H9 (cell line): ENCODE measurements at regions not wholly inside any gene's neighbourhood (a gene's known extent, or its start where the extent isn't known, plus 50 kb on each side); places are given as distances from the start of the nearest gene placed in this dataset.

Source experiments
- DNase-seq: peaks from one replicate; pipeline ENCODE4 v3.0.0-alpha.2; 2017
- H2AFZ ChIP-seq: one replicate; pipeline ENCODE4 v1.6.1; 2013; ENCODE audit warnings: mild to moderate bottlenecking, low read length, control low read depth, moderate library complexity
- H2AK5ac ChIP-seq: 2 replicates; pipeline ENCODE4 v1.6.1; 2013; ENCODE audit warnings: low read length, control low read depth, mixed read lengths; ENCODE audit not compliant: insufficient read length
- H2BK120ac ChIP-seq: one replicate; pipeline ENCODE4 v1.6.1; 2013; ENCODE audit warnings: low read depth, mild to moderate bottlenecking, low read length, control low read depth, inconsistent platforms; ENCODE audit not compliant: poor library complexity, severe bottlenecking
- H2BK12ac ChIP-seq: 2 replicates; pipeline ENCODE4 v1.6.1; 2013; ENCODE audit warnings: low read length, control low read depth, mixed read lengths, low read depth; ENCODE audit not compliant: insufficient read length
- H2BK15ac ChIP-seq: 2 replicates; pipeline ENCODE4 v1.6.1; 2013; ENCODE audit warnings: low read depth, low read length, control low read depth
- H2BK20ac ChIP-seq: one replicate; pipeline ENCODE4 v1.6.1; 2013; ENCODE audit warnings: low read depth, mild to moderate bottlenecking, low read length, control low read depth, inconsistent platforms; ENCODE audit not compliant: poor library complexity, severe bottlenecking
- H2BK5ac ChIP-seq: 2 replicates; pipeline ENCODE4 v1.6.1; 2013; ENCODE audit warnings: low read length, control low read depth, mixed read lengths; ENCODE audit not compliant: insufficient read length
- H3K14ac ChIP-seq: 2 replicates; pipeline ENCODE4 v1.6.1; 2013; ENCODE audit warnings: low read length, control low read depth; ENCODE audit not compliant: insufficient read depth
- H3K18ac ChIP-seq: 2 replicates; pipeline ENCODE4 v1.6.1; 2013; ENCODE audit warnings: low read depth, mild to moderate bottlenecking, mixed read lengths, low read length, control low read depth; ENCODE audit not compliant: insufficient read length
- H3K23ac ChIP-seq: 2 replicates; pipeline ENCODE4 v1.6.1; 2013; ENCODE audit warnings: low read length, control low read depth, mixed read lengths, low read depth; ENCODE audit not compliant: insufficient read length
- H3K23me2 ChIP-seq: 2 replicates; pipeline ENCODE4 v1.6.1; 2013; ENCODE audit warnings: low read depth, mild to moderate bottlenecking, mixed read lengths, low read length, control low read depth; ENCODE audit not compliant: insufficient read length, poor library complexity, severe bottlenecking
- H3K27ac ChIP-seq: 2 replicates; pipeline ENCODE4 v1.5.1; 2013; ENCODE audit warnings: low read length, control low read depth, mixed read lengths, low read depth; ENCODE audit not compliant: insufficient read length
- H3K27me3 ChIP-seq: 2 replicates; pipeline ENCODE4 v1.6.1; 2013; ENCODE audit warnings: low read length, control low read depth, inconsistent platforms; ENCODE audit not compliant: insufficient read depth
- H3K4ac ChIP-seq: 2 replicates; pipeline ENCODE4 v1.6.1; 2013; ENCODE audit warnings: low read depth, mild to moderate bottlenecking, control low read depth, inconsistent platforms, low read length, moderate library complexity
- H3K4me1 ChIP-seq: 2 replicates; pipeline ENCODE4 v1.6.1; 2013; ENCODE audit warnings: low read length, control low read depth, inconsistent platforms; ENCODE audit not compliant: insufficient read depth
- H3K4me2 ChIP-seq: 2 replicates; pipeline ENCODE4 v1.6.1; 2013; ENCODE audit warnings: low read length, control low read depth, mixed read lengths; ENCODE audit not compliant: insufficient read length, insufficient read depth
- H3K56ac ChIP-seq: 2 replicates; pipeline ENCODE4 v1.6.1; 2013; ENCODE audit warnings: low read depth, mild to moderate bottlenecking, mixed read lengths, low read length, control low read depth; ENCODE audit not compliant: insufficient read length
- H3K79me1 ChIP-seq: 2 replicates; pipeline ENCODE4 v1.6.1; 2013; ENCODE audit warnings: low read depth, mild to moderate bottlenecking, moderate library complexity, low read length, control low read depth, inconsistent platforms; ENCODE audit not compliant: insufficient read depth, poor library complexity, severe bottlenecking
- H3K79me2 ChIP-seq: 2 replicates; pipeline ENCODE4 v1.6.1; 2013; ENCODE audit warnings: low read length, control low read depth, inconsistent platforms; ENCODE audit not compliant: insufficient read depth
- H3K9ac ChIP-seq: 2 replicates; pipeline ENCODE4 v1.6.1; 2013; ENCODE audit warnings: low read length, control low read depth, mixed read lengths; ENCODE audit not compliant: insufficient read length; ENCODE audit errors: extremely low read depth
- H3K9me3 ChIP-seq: one replicate; pipeline ENCODE4 v1.6.1; 2013; ENCODE audit warnings: low read depth, low read length, inconsistent platforms; ENCODE audit not compliant: control insufficient read depth
- H3T11ph ChIP-seq: one replicate; pipeline ENCODE4 v1.6.1; 2013; ENCODE audit warnings: mild to moderate bottlenecking, low read length, control low read depth, inconsistent platforms
- H4K20me1 ChIP-seq: one replicate; pipeline ENCODE4 v1.6.1; 2013; ENCODE audit not compliant: control insufficient read depth, insufficient read length, insufficient read depth
- H4K5ac ChIP-seq: 2 replicates; pipeline ENCODE4 v1.6.1; 2013; ENCODE audit warnings: low read depth, mild to moderate bottlenecking, mixed read lengths, low read length, control low read depth; ENCODE audit not compliant: insufficient read length
- H4K8ac ChIP-seq: replicated peaks from 2 replicates; pipeline ENCODE4 v1.6.1; 2013; ENCODE audit warnings: low read length, control low read depth, mixed read lengths, low read depth; ENCODE audit not compliant: insufficient read length
- H4K91ac ChIP-seq: 2 replicates; pipeline ENCODE4 v1.6.1; 2013; ENCODE audit warnings: low read depth, mild to moderate bottlenecking, moderate library complexity, mixed read lengths, low read length, control low read depth; ENCODE audit not compliant: insufficient read length
- H3K27ac Mint-ChIP-seq, 3 experiments: 2 replicates in 2 of 3; 3 replicates in 1 of 3; pipeline ENCODE4 v1.8.0; 2020 to 2021; ENCODE audit warnings: mixed read lengths in 3 of 3, mild to moderate bottlenecking in 1 of 3, moderate library complexity in 1 of 3
- H3K27me3 Mint-ChIP-seq: 2 replicates; pipeline ENCODE4 v1.8.0; 2021; ENCODE audit warnings: low read depth, mild to moderate bottlenecking, moderate library complexity, mixed read lengths
- H3K36me3 Mint-ChIP-seq, 3 experiments: 2 replicates in 2 of 3; 3 replicates in 1 of 3; pipeline ENCODE4 v1.8.0; 2020 to 2021; ENCODE audit warnings: low read depth in 3 of 3, mixed read lengths in 3 of 3; ENCODE audit not compliant: insufficient read depth in 1 of 3
- H3K4me1 Mint-ChIP-seq, 2 experiments: 2 replicates each; pipeline ENCODE4 v1.8.0; 2020; ENCODE audit warnings: mixed read lengths in 2 of 2
- H3K4me3 Mint-ChIP-seq, 2 experiments: 2 replicates in 1 of 2; 3 replicates in 1 of 2; pipeline ENCODE4 v1.8.0; 2020 to 2021; ENCODE audit warnings: mild to moderate bottlenecking in 2 of 2, mixed read lengths in 2 of 2, moderate library complexity in 1 of 2
- H3K9me3 Mint-ChIP-seq, 2 experiments: 2 replicates in 1 of 2; 3 replicates in 1 of 2; pipeline ENCODE4 v1.8.0; 2020; ENCODE audit warnings: mild to moderate bottlenecking in 2 of 2, mixed read lengths in 2 of 2, moderate library complexity in 1 of 2
- WGBS: extraction: QIAGEN DNeasy Blood & Tissue Kit; methylation state at CpG from one replicate; pipeline ENCODE4 v1.1.7; 2013; ENCODE audit warnings: missing lambda C conversion rate, low lambda C conversion rate, mixed read lengths; ENCODE audit not compliant: insufficient read length; ENCODE audit errors: extremely low coverage; 5-methylcytosine and 5-hydroxymethylcytosine counted together
- TF ChIP-seq, protein P1 (sequence below): fragments of 200-600 bp; sonication (generic); conservative IDR thresholded peaks from 3 replicates; pipeline ENCODE4 v1.8.0; 2021; ENCODE audit warnings: antibody characterized with exemption, mild to moderate bottlenecking

DNA sequence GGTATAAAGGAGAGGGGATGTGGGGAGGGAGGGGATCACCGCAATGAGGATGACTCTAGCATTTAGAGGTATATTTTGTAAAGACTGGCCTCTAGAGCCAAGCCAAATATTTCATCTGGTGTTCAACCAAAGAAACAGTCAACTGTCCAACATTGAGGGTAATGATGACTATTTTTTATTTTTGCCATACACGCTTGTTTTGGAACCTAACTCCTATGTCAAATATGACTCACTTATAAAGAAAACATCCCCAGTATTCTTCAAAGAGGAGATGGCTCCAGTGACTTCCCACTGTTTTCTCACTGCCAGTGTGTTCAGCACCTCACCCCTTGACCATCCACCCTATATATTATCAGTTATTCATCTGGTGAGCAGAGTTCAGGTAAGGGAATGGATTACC lies 77.3 kb downstream of the WNT5A start:
- Histone ChIP-seq H3K9ac (no peak overlapping the region), H2AFZ (no peak overlapping the region), H4K91ac (no peak overlapping the region), H2BK20ac (no peak overlapping the region), H4K20me1 (no peaks in the 10 kb centered on the region), H3T11ph (no peak overlapping the region), H3K4me2 (no peak overlapping the region), H3K79me1 (no peaks in the 10 kb centered on the region), H3K23ac (no peak overlapping the region), H3K4me1 (no peaks in the 10 kb centered on the region), H2BK5ac (no peak overlapping the region), H3K23me2 (no peaks in the 10 kb centered on the region), H3K27me3 (no peaks in the 10 kb centered on the region), H3K4ac (no peak overlapping the region), H3K79me2 (no peaks in the 10 kb centered on the region), H3K9me3 (no peaks in the 10 kb centered on the region), H2BK120ac (no peak overlapping the region), H3K18ac (no peak overlapping the region), H2BK15ac (no peak overlapping the region), H4K5ac (no peak overlapping the region), H2BK12ac (no peak overlapping the region), H4K8ac (no peak overlapping the region), H3K56ac (no peak overlapping the region), H2AK5ac (no peak overlapping the region), H3K27ac (no peak overlapping the region), H3K14ac (no peak overlapping the region)
- H3K4me3 Mint-ChIP-seq, result no peak overlapping the region
- no peaks in the 10 kb centered on the region for H3K4me1 Mint-ChIP-seq
- no peaks in the 10 kb centered on the region; the same call in 1 of the 2 replicates for H3K27me3 Mint-ChIP-seq
- no peak for DNase-seq
- H3K9me3 Mint-ChIP-seq, result no peaks in the 10 kb centered on the region
- no CpG with 5 or more reads among the region's 2 CpGs for WGBS
- TF ChIP-seq, protein P1, sequence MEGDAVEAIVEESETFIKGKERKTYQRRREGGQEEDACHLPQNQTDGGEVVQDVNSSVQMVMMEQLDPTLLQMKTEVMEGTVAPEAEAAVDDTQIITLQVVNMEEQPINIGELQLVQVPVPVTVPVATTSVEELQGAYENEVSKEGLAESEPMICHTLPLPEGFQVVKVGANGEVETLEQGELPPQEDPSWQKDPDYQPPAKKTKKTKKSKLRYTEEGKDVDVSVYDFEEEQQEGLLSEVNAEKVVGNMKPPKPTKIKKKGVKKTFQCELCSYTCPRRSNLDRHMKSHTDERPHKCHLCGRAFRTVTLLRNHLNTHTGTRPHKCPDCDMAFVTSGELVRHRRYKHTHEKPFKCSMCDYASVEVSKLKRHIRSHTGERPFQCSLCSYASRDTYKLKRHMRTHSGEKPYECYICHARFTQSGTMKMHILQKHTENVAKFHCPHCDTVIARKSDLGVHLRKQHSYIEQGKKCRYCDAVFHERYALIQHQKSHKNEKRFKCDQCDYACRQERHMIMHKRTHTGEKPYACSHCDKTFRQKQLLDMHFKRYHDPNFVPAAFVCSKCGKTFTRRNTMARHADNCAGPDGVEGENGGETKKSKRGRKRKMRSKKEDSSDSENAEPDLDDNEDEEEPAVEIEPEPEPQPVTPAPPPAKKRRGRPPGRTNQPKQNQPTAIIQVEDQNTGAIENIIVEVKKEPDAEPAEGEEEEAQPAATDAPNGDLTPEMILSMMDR, result no peak
- H3K36me3 Mint-ChIP-seq, result no peaks in the 10 kb centered on the region
- no peak overlapping the region for H3K27ac Mint-ChIP-seq
